Vagina (tissue), 2 donors: ENCODE measurements at regions not wholly inside any gene's neighbourhood (a gene's known extent, or its start where the extent isn't known, plus 50 kb on each side); places are given as distances from the start of the nearest gene placed in this dataset.
"Not testable (repeated sequence)": the region's sequence is repeated elsewhere in the genome, so short reads cannot be mapped to it uniquely, and the experiment has no call there.

Source experiments
- POLR2A ChIP-seq, 2 donors: fragments of 450-650 bp; IDR thresholded peaks; one replicate each; pipeline ENCODE4 v1.6.1; 2017; ENCODE audit warnings: antibody characterized with exemption in 2 of 2, mild to moderate bottlenecking in 2 of 2, moderate library complexity in 2 of 2
- TF ChIP-seq, protein P1 (sequence below), 3 experiments: fragments of 450-650 bp in 2 of 3; fragments of 200-600 bp in 1 of 3; sonication (generic) in 1 of 3; IDR thresholded peaks; one replicate each; pipeline ENCODE4 v1.5.1; 2017 to 2019; ENCODE audit warnings: antibody characterized with exemption in 3 of 3, mild to moderate bottlenecking in 2 of 3, moderate library complexity in 2 of 3

DNA sequence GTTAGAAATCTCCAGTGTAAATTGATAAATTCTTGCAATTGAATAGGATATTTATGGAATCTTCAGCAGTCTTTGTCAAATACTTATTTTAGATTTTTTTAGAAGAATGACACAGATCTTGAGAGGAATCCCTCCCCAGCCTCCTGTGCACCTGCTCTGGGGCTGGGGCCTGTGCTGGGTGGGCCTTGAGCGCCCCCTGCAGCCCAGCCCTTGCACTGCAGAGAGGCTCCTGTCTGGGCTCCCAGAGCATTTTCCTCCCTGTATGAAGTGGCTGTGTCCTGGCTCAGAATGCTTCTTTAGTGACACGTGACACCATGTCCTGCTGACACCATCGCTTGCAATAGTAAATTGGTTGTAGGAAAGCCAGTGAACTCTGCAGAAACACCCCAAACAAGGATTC lies 98.7 kb downstream of the OR4M2 start:
- TF ChIP-seq, protein P1, sequence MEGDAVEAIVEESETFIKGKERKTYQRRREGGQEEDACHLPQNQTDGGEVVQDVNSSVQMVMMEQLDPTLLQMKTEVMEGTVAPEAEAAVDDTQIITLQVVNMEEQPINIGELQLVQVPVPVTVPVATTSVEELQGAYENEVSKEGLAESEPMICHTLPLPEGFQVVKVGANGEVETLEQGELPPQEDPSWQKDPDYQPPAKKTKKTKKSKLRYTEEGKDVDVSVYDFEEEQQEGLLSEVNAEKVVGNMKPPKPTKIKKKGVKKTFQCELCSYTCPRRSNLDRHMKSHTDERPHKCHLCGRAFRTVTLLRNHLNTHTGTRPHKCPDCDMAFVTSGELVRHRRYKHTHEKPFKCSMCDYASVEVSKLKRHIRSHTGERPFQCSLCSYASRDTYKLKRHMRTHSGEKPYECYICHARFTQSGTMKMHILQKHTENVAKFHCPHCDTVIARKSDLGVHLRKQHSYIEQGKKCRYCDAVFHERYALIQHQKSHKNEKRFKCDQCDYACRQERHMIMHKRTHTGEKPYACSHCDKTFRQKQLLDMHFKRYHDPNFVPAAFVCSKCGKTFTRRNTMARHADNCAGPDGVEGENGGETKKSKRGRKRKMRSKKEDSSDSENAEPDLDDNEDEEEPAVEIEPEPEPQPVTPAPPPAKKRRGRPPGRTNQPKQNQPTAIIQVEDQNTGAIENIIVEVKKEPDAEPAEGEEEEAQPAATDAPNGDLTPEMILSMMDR (IDR thresholded peaks at IDR 0.05), result not testable (repeated sequence)
- not testable (repeated sequence) for TF ChIP-seq POLR2A (IDR thresholded peaks at IDR 0.05)
